ENCODE measurements at regions not wholly inside any gene's neighbourhood (a gene's known extent, or its start where the extent isn't known, plus 50 kb on each side); places are given as distances from the start of the nearest gene placed in this dataset.
"Not testable (repeated sequence)": the region's sequence is repeated elsewhere in the genome, so short reads cannot be mapped to it uniquely, and the experiment has no call there.

DNA sequence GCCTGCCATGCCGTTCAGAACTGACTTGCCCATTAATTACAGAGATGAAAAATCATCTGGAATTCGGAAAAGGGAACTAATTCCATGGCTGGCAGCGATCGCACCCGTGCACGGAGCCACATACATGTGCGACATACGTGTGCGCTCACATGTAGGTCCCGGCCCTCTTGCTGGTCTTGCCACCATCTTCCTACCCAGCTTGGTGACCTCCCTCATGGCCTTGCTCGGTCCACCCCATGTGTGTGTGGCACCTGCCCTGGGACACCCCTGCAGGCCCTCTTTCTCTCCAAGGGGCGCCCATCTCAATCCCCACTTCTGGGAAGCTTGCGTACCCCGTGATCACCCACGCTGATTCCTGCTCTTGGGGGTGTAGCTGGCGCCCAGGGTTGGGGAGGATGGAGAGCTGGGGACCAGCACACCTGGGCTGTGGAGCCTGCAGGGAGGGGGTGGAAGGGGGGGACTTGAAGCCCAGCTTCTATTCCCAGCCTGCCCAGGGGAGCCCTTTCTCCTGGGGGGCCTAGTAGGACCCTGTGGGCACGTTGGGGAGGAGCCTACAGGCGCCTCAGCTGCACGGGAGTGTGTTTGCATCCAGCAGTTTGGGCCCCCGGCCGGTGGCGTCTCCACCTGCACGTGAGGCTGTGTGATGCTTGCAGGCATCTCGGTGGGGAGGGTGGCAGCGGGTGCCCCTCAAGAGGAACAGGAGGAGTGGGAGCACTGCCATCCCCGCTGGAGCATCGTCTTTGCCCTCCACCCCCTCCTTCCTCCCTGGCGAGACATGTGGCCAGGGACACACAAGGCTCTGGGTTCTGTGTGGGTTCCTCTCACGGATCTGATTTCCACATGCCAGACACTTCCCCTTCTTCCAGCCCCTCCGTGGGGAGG, 112.6 kb downstream of the CRLF3 start:
- H3K4me3 ChIP-seq (ENCODE audit: low read depth, poor library complexity, severe bottlenecking); DNase-seq (ENCODE audit: low spot score in 2 of 2); intact Hi-C loops (cut with DNase I; ENCODE audit: low total_unique reads): not testable (repeated sequence)
- WGBS, 2 donors, result 69 to 79% methylated on average over 23 to 30 of the region's 30 CpGs

DNA sequence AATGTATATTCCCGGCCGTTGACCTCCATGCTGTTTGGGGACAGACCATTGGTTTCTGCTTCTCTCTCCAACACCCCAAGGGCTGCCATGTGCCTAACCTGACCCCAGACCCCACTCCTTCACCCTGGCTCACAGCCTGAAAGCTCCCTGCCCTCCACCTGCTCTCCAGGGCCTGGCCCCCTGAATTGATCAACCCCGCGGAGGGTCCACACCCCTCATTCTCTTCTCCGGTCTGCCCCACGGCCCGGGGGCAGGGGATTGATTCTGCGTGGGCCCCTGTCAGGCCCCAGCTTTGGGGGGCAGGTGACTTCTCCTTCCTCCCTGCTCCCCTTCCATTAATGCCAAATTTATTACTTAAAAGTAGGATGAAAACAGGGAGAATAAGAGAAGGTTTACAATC, 113.3 kb downstream of the CRLF3 start:
- WGBS, 2 donors, result 71 to 74% methylated on average over 8 of the region's 8 CpGs

DNA sequence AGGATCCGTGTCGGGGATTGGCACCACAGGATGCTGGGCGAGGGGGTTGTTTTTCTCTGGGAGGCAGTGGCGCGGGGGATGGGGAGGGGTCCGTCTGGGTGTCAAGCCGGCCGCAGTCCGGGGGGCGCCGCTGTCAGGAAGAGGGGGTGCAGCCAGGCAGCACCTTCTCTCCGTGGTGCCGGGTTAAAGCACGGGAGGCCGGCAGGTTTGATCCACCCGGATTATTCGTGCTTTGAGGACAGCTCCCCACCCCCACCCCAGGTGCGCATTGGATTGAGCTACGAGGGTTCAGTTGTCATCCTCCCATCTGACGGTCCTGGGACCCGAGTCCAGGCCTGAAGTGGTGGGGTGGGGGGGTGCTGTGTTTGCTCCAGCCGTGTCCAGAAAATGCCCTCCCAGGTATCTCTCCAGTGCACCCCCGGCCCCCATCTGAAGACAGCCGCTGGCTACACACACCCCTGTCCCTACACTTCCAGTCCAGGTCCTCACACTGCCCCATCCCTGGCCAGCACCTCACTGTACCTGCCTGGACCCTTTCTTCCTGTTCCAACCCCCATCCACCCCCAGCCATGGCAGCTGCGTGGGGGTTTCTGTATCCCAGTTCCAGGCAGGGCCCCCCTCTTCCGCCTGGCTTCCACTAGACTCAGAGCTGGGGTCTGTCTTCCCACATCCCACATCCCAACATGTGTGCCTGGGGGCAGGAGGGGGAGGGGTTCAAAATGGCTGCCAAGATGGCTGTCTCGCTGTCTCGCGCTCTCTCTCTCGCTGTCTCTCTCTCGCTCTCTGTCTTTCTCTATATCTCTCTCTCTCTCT, 114.0 kb downstream of the CRLF3 start:
- DNase-seq (ENCODE audit: low spot score in 2 of 2); intact Hi-C loops (cut with DNase I; ENCODE audit: low total_unique reads): not testable (repeated sequence)
- peak overlapping the region; percentile 88 for H3K4me3 ChIP-seq (ENCODE audit: low read depth, poor library complexity, severe bottlenecking)
- WGBS, 2 donors, result 23 to 34% methylated on average over 19 to 24 of the region's 31 CpGs

More for the DNA sequence above, 113.3 kb downstream of the CRLF3 start:
- intact Hi-C loops (cut with DNase I; ENCODE audit: low total_unique reads); H3K4me3 ChIP-seq (ENCODE audit: low read depth, poor library complexity, severe bottlenecking); DNase-seq (ENCODE audit: low spot score in 2 of 2): not testable (repeated sequence)

DNA sequence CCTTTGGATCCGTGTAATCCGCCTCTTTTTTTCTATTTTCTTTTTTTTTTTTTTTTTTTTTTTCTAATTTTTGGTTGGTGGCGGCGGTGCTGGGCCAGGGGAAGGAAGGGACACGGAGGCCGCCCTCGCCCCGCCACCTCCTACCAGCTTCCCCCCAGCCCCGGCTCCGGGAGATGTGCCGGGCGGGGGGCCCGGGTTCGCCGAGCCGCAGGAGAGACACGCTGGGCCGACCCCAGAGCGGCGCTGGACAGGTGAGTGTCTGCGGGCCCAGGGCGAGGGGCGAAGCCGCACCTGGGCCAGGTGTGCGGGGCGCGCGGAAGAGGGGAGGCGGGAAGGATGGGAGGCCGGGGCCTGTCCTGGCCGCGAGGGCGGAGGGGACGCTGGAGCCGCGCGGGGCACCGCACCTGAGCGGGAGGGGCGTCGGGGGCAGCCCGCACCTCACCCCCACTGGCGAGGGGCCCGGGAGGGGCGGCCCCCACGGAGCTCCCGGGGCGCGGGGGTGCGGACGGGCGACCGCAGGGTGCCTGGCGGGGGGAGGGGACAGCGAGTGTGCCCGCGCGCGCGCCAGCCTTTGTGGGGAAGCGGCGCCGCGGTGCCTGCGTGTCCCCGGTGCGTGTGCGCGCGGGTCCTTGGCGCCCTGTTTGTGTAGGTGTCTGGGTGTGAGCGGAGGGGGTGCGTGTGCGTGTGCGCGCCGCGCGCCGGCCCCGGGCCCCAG, 114.8 kb downstream of the CRLF3 start:
- WGBS, 2 donors, result 1 to 3% methylated on average over 23 to 40 of the region's 81 CpGs
- H3K4me3 ChIP-seq (ENCODE audit: low read depth, poor library complexity, severe bottlenecking), result peak overlapping the region; percentile 88
- DNase-seq (ENCODE audit: low spot score in 2 of 2); intact Hi-C loops (cut with DNase I; ENCODE audit: low total_unique reads): not testable (repeated sequence)

DNA sequence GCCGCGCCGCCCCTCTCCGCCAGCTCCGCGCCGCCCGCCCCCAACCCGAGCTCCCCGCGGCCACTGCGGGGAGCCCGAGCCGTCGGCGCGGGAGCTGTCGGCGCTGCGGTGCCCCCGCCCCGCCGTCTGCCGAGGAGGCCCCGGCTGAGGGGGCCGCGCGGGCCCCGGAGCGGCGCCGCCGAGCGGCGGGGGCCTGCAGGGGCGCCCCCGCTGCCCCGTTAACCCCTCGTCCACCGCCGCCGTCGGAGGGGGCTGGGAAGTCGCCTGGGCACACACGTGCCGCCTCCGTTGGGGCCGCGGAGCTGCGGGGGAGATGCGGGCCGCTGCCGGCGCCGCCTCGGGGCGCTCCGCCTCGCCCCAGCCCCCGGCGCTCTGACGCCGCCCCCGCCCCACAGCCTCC, 115.4 kb downstream of the CRLF3 start:
- intact Hi-C loops (cut with DNase I; ENCODE audit: low total_unique reads); DNase-seq (ENCODE audit: low spot score in 2 of 2): not testable (repeated sequence)
- H3K4me3 ChIP-seq (ENCODE audit: low read depth, poor library complexity, severe bottlenecking), result peak overlapping the region; percentile 88
- 0% methylated on average over 1 of the region's 64 CpGs; no CpG with 5 or more reads in 1 of the 2 donors for WGBS, 2 donors

DNA sequence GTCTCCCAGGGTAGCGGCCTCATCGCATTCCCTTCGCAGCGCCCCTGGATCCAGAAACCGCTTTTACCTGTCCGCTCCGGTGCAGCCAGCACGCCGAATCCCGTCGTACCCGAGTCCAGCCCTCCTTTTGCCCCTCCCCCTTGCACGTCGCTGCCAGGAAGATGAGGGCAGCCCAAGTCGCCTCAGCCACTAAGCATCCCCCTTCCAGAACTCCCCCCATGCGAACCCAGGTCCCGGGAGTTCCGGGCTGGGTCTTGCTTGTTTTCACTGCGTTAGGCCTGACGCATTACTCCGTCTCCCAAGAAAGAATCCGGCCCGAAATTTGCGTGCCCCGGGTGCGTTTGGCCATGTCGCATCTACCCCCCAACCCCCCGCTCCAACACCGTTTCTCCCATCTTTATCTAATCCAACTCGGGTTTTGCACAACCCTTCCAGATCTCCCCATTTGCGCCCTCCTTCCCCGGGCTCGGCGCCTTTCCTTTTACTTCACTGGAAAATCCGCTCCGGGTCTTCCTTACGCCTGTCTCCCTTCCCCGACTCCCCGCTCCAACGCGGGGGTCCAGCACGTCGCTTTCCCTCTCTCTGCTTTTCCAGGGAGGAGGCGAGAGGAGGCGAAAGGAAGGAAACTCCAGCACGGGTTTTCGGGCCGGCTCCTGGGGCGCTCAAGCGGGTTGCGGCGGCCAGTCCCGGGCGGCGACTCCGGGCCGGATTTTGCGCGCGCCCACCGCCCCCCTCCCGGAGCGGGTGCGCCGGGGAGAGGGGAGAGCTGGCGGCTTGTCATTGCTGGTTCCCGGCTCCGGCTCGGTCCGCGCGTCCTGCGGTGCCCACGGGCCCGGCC, 116.0 kb downstream of the CRLF3 start:
- WGBS, 2 donors, result 1% methylated on average over 56 to 59 of the region's 75 CpGs
- peak overlapping the region; percentile 88 for H3K4me3 ChIP-seq (ENCODE audit: low read depth, poor library complexity, severe bottlenecking)
- intact Hi-C loops (cut with DNase I; ENCODE audit: low total_unique reads), result not testable (repeated sequence)
- DNase-seq (ENCODE audit: low spot score in 2 of 2), result peak; percentile 76 to 96

DNA sequence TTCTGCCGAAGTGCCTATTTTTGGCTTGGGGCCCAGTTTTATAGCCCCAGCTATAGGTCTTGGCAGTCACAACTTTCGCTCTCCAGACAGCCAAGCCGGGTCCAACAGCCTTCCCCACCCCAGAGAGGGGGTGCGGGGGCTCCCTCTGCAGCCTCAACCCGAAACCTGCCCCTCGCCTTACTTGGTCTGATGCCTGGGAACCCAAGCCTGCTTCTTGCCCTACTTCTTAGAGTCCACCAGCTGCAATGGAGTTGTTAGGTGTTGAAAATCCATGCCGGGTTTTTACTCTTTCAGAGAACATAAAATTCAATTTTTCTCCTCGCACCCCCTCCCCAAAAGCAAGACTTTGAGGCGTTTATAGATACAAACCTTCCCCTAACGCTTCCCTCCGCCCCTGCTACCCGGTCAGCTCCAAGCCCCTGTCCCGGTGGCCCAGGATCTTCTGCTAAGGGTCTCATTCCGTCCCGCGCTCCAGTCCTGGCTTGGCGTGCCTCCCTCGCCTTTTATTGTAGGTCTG, 116.7 kb downstream of the CRLF3 start:
- 0 to 1% methylated on average over 16 to 18 of the region's 18 CpGs for WGBS, 2 donors
- intact Hi-C loops (cut with DNase I; ENCODE audit: low total_unique reads); DNase-seq (ENCODE audit: low spot score in 2 of 2): not testable (repeated sequence)
- H3K4me3 ChIP-seq (ENCODE audit: low read depth, poor library complexity, severe bottlenecking), result peak overlapping the region; percentile 88

DNA sequence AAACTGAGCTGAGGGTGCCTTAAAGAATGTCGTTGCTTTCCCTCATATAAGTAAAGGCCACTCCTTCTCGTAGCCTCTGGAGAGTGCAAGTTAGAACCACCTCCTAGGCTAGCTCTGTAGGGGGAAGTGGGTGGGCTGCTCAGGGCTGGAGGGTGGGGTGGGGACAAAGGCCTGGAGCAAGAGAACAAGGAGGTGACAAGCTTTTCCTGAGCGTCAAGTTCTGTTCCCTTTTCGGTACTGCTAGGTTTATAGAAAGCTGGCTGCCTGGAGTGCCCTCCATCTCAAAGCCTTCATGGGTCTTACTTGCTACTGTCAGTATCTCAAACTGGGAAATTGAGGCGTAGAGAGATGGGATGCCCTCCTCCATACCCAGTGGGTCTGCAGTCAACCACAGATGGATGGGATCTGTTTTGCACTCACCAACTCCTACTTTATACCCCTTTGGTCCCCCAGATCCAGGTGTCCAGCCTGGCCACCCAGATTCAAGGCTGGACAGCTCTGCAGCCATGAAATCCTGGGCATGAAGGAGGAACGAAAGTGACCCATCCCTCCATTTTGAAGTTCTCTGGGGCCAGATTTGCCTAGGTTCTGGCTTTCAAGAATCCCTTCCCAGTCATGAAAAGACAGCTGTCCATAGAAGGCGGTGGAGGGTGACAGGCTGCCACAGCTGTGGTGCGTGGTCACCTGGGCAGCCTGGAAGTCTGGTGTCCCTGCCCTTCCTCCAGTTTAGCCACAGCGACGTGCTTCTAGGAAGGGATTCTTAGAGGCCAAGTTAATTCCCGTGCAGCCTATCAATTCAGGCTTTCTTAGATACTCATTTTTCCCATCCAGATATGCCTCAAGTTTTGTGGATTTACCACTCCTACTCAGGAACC, 117.8 kb downstream of the CRLF3 start:
- H3K4me3 ChIP-seq (ENCODE audit: low read depth, poor library complexity, severe bottlenecking); DNase-seq (ENCODE audit: low spot score in 2 of 2); intact Hi-C loops (cut with DNase I; ENCODE audit: low total_unique reads): not testable (repeated sequence)
- WGBS, 2 donors, result 42 to 46% methylated on average over 11 of the region's 11 CpGs

DNA sequence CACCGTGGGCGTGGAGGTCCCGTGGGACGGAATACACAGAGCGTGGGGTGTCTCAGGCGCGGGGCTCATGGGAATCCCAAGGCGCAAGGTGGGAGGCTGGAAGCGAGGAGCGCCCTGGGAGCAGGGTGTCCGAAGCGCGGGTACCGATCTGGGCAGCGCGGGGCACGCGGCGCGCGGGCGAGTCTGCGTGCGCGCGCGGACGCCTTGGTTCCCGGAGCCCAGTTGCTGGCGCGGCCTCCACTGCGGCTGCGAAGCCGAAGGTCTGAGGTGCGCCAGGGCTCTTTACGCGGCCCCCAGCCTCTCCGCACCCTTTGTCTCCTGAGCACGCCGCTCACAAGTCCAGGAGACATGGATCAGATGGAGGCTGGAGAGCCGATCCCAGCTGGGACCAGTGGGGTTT, 118.5 kb downstream of the CRLF3 start:
- DNase-seq (ENCODE audit: low spot score in 2 of 2); intact Hi-C loops (cut with DNase I; ENCODE audit: low total_unique reads); H3K4me3 ChIP-seq (ENCODE audit: low read depth, poor library complexity, severe bottlenecking): not testable (repeated sequence)
- 2 to 5% methylated on average over 19 to 41 of the region's 41 CpGs for WGBS, 2 donors

Measured in lower leg skin (tissue), 3 donors.